GM12878 (cell line): ENCODE measurements at regions not wholly inside any gene's neighbourhood (a gene's known extent, or its start where the extent isn't known, plus 50 kb on each side); places are given as distances from the start of the nearest gene placed in this dataset.

Experiments
- BMI1 ChIP-seq: fragments of 450-650 bp; IDR thresholded peaks from 2 replicates; pipeline ENCODE4 v1.6.1; 2016; ENCODE audit warnings: mild to moderate bottlenecking, moderate library complexity, borderline replicate concordance
- DPF2 ChIP-seq: fragments of 450-650 bp; IDR thresholded peaks from 2 replicates; pipeline ENCODE4 v1.6.1; 2017; ENCODE audit warnings: mild to moderate bottlenecking
- FOXK2 ChIP-seq: fragments of 450-650 bp; IDR thresholded peaks from 2 replicates; pipeline ENCODE4 v1.6.1; 2017; ENCODE audit warnings: mild to moderate bottlenecking, moderate library complexity
- NFIC ChIP-seq: IDR thresholded peaks from 2 replicates; pipeline ENCODE4 v1.6.1; 2012; ENCODE audit warnings: low read depth, mild to moderate bottlenecking, inconsistent platforms, low read length, moderate library complexity
- POLR2A ChIP-seq: IDR thresholded peaks from 2 replicates; pipeline ENCODE4 v1.6.1; 2011; ENCODE audit warnings: low read depth, mild to moderate bottlenecking, low read length
- RAD21 ChIP-seq: IDR thresholded peaks from 2 replicates; pipeline ENCODE4 v1.6.1; 2011; ENCODE audit warnings: mild to moderate bottlenecking, low read depth, low read length, moderate library complexity; ENCODE audit not compliant: insufficient read depth
- RCOR1 ChIP-seq: conservative IDR thresholded peaks from 2 replicates; pipeline ENCODE4 v1.6.1; 2012; ENCODE audit warnings: low read depth, low read length, improper control_type of control experiment
- SMC3 ChIP-seq: IDR thresholded peaks from 2 replicates; pipeline ENCODE4 v1.6.1; 2011; ENCODE audit warnings: low read length, improper control_type of control experiment, borderline replicate concordance
- TF ChIP-seq, protein P1 (sequence below): fragments of 450-650 bp; IDR thresholded peaks from 2 replicates; pipeline ENCODE4 v1.6.1; 2017; ENCODE audit warnings: mild to moderate bottlenecking, moderate library complexity
- TF ChIP-seq, protein P2 (sequence below), 3 experiments: IDR thresholded peaks in 2 of 3; conservative IDR thresholded peaks in 1 of 3; 2 replicates each; pipeline ENCODE4 v1.5.1; 2011; ENCODE audit warnings: low read depth in 3 of 3, low read length in 3 of 3, mild to moderate bottlenecking in 3 of 3, control low read depth in 2 of 3, moderate library complexity in 2 of 3, inconsistent platforms in 1 of 3, mixed read lengths in 1 of 3; ENCODE audit not compliant: control insufficient read depth in 2 of 3, insufficient read depth in 1 of 3; ENCODE audit errors: extremely low read depth in 1 of 3
- TF ChIP-seq, protein P3 (sequence below): IDR thresholded peaks from 2 replicates; pipeline ENCODE4 v1.6.1; 2012; ENCODE audit warnings: low read depth, low read length, improper control_type of control experiment
- TF ChIP-seq, protein P4 (sequence below): IDR thresholded peaks from 2 replicates; pipeline ENCODE4 v1.6.1; 2011; ENCODE audit warnings: borderline replicate concordance, low read depth, mild to moderate bottlenecking, moderate library complexity, mixed read lengths, low read length; ENCODE audit not compliant: insufficient read depth; ENCODE audit errors: extremely low read length
- TF ChIP-seq, protein P5 (sequence below): IDR thresholded peaks from 2 replicates; pipeline ENCODE4 v1.6.1; 2011; ENCODE audit warnings: mild to moderate bottlenecking, low read depth, low read length, moderate library complexity; ENCODE audit not compliant: insufficient replicate concordance

DNA sequence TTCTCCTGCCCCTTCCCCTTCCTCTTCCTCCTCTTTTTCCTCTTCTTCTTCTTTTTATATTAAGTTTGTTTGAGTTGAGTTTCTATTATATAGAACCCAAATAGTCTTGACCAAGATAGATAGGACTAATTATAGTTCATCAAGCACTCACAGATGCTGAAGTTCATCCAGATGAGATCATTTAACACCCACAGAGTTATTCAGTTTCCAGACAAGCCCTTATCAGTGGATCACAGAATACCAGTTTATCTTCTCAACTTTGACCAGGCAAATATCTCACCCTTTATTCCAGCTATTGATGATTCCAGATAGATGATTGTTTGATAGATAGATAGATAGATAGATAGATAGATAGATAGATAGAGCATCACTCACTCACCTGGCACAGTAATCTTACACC, 87.5 kb downstream of the AXIN2 start:
- TF ChIP-seq RAD21 (no peak), RCOR1 (no peak), SMC3 (no peak), FOXK2 (no peak), BMI1 (no peak), NFIC (no peak), DPF2 (no peak), POLR2A (no peak)
- TF ChIP-seq, protein P1, sequence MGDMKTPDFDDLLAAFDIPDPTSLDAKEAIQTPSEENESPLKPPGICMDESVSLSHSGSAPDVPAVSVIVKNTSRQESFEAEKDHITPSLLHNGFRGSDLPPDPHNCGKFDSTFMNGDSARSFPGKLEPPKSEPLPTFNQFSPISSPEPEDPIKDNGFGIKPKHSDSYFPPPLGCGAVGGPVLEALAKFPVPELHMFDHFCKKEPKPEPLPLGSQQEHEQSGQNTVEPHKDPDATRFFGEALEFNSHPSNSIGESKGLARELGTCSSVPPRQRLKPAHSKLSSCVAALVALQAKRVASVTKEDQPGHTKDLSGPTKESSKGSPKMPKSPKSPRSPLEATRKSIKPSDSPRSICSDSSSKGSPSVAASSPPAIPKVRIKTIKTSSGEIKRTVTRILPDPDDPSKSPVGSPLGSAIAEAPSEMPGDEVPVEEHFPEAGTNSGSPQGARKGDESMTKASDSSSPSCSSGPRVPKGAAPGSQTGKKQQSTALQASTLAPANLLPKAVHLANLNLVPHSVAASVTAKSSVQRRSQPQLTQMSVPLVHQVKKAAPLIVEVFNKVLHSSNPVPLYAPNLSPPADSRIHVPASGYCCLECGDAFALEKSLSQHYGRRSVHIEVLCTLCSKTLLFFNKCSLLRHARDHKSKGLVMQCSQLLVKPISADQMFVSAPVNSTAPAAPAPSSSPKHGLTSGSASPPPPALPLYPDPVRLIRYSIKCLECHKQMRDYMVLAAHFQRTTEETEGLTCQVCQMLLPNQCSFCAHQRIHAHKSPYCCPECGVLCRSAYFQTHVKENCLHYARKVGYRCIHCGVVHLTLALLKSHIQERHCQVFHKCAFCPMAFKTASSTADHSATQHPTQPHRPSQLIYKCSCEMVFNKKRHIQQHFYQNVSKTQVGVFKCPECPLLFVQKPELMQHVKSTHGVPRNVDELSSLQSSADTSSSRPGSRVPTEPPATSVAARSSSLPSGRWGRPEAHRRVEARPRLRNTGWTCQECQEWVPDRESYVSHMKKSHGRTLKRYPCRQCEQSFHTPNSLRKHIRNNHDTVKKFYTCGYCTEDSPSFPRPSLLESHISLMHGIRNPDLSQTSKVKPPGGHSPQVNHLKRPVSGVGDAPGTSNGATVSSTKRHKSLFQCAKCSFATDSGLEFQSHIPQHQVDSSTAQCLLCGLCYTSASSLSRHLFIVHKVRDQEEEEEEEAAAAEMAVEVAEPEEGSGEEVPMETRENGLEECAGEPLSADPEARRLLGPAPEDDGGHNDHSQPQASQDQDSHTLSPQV: no peak
- TF ChIP-seq, protein P2, sequence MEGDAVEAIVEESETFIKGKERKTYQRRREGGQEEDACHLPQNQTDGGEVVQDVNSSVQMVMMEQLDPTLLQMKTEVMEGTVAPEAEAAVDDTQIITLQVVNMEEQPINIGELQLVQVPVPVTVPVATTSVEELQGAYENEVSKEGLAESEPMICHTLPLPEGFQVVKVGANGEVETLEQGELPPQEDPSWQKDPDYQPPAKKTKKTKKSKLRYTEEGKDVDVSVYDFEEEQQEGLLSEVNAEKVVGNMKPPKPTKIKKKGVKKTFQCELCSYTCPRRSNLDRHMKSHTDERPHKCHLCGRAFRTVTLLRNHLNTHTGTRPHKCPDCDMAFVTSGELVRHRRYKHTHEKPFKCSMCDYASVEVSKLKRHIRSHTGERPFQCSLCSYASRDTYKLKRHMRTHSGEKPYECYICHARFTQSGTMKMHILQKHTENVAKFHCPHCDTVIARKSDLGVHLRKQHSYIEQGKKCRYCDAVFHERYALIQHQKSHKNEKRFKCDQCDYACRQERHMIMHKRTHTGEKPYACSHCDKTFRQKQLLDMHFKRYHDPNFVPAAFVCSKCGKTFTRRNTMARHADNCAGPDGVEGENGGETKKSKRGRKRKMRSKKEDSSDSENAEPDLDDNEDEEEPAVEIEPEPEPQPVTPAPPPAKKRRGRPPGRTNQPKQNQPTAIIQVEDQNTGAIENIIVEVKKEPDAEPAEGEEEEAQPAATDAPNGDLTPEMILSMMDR (IDR thresholded peaks at IDR 0.05 in 2 of 3, conservative IDR thresholded peaks at IDR 0.05 in 1 of 3; ENCODE audit: control insufficient read depth in 2 of 3, extremely low read depth in 1 of 3, insufficient read depth in 1 of 3, low read depth in 3 of 3, low read length in 3 of 3): no peak
- TF ChIP-seq, protein P3, sequence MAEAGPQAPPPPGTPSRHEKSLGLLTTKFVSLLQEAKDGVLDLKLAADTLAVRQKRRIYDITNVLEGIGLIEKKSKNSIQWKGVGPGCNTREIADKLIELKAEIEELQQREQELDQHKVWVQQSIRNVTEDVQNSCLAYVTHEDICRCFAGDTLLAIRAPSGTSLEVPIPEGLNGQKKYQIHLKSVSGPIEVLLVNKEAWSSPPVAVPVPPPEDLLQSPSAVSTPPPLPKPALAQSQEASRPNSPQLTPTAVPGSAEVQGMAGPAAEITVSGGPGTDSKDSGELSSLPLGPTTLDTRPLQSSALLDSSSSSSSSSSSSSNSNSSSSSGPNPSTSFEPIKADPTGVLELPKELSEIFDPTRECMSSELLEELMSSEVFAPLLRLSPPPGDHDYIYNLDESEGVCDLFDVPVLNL: no peak
- TF ChIP-seq, protein P4, sequence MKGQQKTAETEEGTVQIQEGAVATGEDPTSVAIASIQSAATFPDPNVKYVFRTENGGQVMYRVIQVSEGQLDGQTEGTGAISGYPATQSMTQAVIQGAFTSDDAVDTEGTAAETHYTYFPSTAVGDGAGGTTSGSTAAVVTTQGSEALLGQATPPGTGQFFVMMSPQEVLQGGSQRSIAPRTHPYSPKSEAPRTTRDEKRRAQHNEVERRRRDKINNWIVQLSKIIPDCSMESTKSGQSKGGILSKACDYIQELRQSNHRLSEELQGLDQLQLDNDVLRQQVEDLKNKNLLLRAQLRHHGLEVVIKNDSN: no peak
- TF ChIP-seq, protein P5, sequence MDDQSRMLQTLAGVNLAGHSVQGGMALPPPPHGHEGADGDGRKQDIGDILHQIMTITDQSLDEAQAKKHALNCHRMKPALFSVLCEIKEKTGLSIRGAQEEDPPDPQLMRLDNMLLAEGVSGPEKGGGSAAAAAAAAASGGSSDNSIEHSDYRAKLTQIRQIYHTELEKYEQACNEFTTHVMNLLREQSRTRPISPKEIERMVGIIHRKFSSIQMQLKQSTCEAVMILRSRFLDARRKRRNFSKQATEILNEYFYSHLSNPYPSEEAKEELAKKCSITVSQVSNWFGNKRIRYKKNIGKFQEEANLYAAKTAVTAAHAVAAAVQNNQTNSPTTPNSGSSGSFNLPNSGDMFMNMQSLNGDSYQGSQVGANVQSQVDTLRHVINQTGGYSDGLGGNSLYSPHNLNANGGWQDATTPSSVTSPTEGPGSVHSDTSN: no peak
